ENCODE measurements at regions not wholly inside any gene's neighbourhood (a gene's known extent, or its start where the extent isn't known, plus 50 kb on each side); places are given as distances from the start of the nearest gene placed in this dataset.

DNA sequence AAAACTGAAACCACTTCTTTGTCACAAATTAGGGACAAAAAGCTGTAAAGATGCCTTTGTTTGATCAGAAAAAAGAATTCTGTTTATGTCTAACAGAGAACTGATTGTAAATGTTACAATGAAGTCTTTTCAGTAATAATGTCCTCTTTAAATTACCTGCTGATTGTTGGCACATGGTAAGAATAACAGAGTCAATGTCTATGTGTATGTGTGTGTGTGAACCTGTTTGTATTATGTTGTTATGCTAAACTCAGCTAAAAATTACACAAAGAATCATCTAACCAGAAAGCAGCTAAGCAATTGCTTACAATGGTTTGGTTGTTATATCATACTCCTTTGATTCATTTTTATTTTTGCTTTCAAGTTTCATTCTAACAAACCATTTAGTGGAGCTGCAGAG, 159.1 kb upstream of the PDZRN3 start:
- ChIA-PET CTCF (no interaction called here), POLR2A (no interaction called here), SMC1A (ENCODE audit: uncharacterized antibody, unreplicated experiment) (no interaction called here), RAD21 (ENCODE audit: unreplicated experiment) (no interaction called here)
- no TSS peak for BruUV-seq (replicated peaks)
- Histone ChIP-seq H3K4me2 (ENCODE audit: control insufficient read depth, insufficient read depth) (no peak overlapping the region), H3K36me3 (ENCODE audit: control insufficient read depth in 2 of 2, insufficient read depth in 2 of 2, low read length in 1 of 2) (no peaks in the 10 kb centered on the region), H3K79me2 (ENCODE audit: control insufficient read depth, insufficient read depth, low read length) (no peaks in the 10 kb centered on the region), H3K4me1 (ENCODE audit: control insufficient read depth, insufficient read depth, low read length) (no peaks in the 10 kb centered on the region), H4K20me1 (ENCODE audit: control insufficient read depth, insufficient read depth) (no peaks in the 10 kb centered on the region), H3K9ac (ENCODE audit: control insufficient read depth, insufficient read depth, low read length) (no peak overlapping the region), H3K4me3 (no peak overlapping the region), H2AFZ (ENCODE audit: control insufficient read depth, low read depth, low read length) (no peak overlapping the region), H3K9me3 (replicated peaks; ENCODE audit: control insufficient read depth, insufficient read depth, low read length) (no peaks in the 10 kb centered on the region), H3K27ac (ENCODE audit: control insufficient read depth, insufficient read depth) (no peak overlapping the region), H3K27me3 (replicated peaks in 1 of 2; ENCODE audit: control insufficient read depth in 2 of 2, insufficient read depth in 2 of 2, low read length in 1 of 2) (no peaks in the 10 kb centered on the region)
- TF ChIP-seq CHD2 (IDR thresholded peaks at IDR 0.05; ENCODE audit: borderline replicate concordance, low read depth, low read length) (no peak), BMI1 (IDR thresholded peaks at IDR 0.05; ENCODE audit: borderline replicate concordance) (no peak), TBL1XR1 (IDR thresholded peaks at IDR 0.05; ENCODE audit: low read depth, low read length) (no peak), NFYB (IDR thresholded peaks at IDR 0.05; ENCODE audit: insufficient read depth, low read depth, low read length) (no peak), ZNF622 (IDR thresholded peaks at IDR 0.05) (no peak)
- TF ChIP-seq, protein P1, sequence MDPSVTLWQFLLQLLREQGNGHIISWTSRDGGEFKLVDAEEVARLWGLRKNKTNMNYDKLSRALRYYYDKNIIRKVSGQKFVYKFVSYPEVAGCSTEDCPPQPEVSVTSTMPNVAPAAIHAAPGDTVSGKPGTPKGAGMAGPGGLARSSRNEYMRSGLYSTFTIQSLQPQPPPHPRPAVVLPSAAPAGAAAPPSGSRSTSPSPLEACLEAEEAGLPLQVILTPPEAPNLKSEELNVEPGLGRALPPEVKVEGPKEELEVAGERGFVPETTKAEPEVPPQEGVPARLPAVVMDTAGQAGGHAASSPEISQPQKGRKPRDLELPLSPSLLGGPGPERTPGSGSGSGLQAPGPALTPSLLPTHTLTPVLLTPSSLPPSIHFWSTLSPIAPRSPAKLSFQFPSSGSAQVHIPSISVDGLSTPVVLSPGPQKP (IDR thresholded peaks at IDR 0.05; ENCODE audit: low read depth, low read length), result no peak
- TF ChIP-seq, protein P2, sequence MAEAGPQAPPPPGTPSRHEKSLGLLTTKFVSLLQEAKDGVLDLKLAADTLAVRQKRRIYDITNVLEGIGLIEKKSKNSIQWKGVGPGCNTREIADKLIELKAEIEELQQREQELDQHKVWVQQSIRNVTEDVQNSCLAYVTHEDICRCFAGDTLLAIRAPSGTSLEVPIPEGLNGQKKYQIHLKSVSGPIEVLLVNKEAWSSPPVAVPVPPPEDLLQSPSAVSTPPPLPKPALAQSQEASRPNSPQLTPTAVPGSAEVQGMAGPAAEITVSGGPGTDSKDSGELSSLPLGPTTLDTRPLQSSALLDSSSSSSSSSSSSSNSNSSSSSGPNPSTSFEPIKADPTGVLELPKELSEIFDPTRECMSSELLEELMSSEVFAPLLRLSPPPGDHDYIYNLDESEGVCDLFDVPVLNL (IDR thresholded peaks at IDR 0.05; ENCODE audit: low read depth, low read length), result no peak
- ATAC-seq (no peak), FAIRE-seq (no peak), DNase-seq (ENCODE audit: low read depth, low spot score) (no peak)
- in situ Hi-C loops (cut with MboI), result no loop called here
- intact Hi-C loops (cut with micrococcal nuclease; ENCODE audit: unreplicated experiment), result no loop called here

DNA sequence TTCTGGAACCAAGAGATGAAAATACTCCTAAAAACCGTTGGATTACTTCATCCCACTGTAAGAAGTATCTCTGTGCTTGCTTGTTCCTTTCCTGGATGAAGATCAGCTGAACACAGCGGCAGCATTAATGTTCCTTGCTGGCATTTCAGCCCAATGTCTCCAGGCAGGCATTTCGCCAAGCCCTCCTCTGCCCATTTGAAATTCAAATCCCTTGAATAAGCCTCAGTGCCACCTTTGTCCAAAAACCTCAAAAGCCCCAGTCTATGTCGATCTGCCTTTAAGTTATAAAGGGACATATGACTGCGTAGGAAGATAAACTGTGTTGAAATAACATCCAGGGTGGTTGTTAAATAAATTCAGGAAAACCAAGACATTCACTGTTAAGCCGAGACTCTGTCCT, 156.8 kb upstream of the PDZRN3 start:
- no peak overlapping the region for H3K4me3 ChIP-seq
- ChIA-PET SMC1A (ENCODE audit: uncharacterized antibody, unreplicated experiment) (no interaction called here), CTCF (no interaction called here), RAD21 (ENCODE audit: unreplicated experiment) (no interaction called here), POLR2A (no interaction called here)
- H3K9me3 ChIP-seq (replicated peaks; ENCODE audit: control insufficient read depth, insufficient read depth, low read length), result no peaks in the 10 kb centered on the region
- no peaks in the 10 kb centered on the region for H3K27me3 ChIP-seq (replicated peaks in 1 of 2; ENCODE audit: control insufficient read depth in 2 of 2, insufficient read depth in 2 of 2, low read length in 1 of 2)
- H3K27ac ChIP-seq (ENCODE audit: control insufficient read depth, insufficient read depth), result no peak overlapping the region
- H3K36me3 ChIP-seq (ENCODE audit: control insufficient read depth in 2 of 2, insufficient read depth in 2 of 2, low read length in 1 of 2), result no peaks in the 10 kb centered on the region
- DNase-seq (ENCODE audit: low read depth, low spot score) (no peak), FAIRE-seq (no peak), ATAC-seq (no peak)
- H3K4me1 ChIP-seq (ENCODE audit: control insufficient read depth, insufficient read depth, low read length), result no peaks in the 10 kb centered on the region
- intact Hi-C loops (cut with micrococcal nuclease; ENCODE audit: unreplicated experiment) (no loop called here), in situ Hi-C loops (cut with MboI) (no loop called here)
- WGBS (ENCODE audit: insufficient coverage, insufficient replicate concordance, low lambda C conversion rate, missing lambda C conversion rate), result 11% methylated on average over 6 of the region's 6 CpGs
- BruUV-seq (replicated peaks), result no TSS peak
- no peak overlapping the region for H3K4me2 ChIP-seq (ENCODE audit: control insufficient read depth, insufficient read depth)
- H4K20me1 ChIP-seq (ENCODE audit: control insufficient read depth, insufficient read depth), result no peaks in the 10 kb centered on the region
- H3K79me2 ChIP-seq (ENCODE audit: control insufficient read depth, insufficient read depth, low read length), result no peaks in the 10 kb centered on the region
- no peak overlapping the region for H2AFZ ChIP-seq (ENCODE audit: control insufficient read depth, low read depth, low read length)
- no peak overlapping the region for H3K9ac ChIP-seq (ENCODE audit: control insufficient read depth, insufficient read depth, low read length)
- TF ChIP-seq, protein P3, sequence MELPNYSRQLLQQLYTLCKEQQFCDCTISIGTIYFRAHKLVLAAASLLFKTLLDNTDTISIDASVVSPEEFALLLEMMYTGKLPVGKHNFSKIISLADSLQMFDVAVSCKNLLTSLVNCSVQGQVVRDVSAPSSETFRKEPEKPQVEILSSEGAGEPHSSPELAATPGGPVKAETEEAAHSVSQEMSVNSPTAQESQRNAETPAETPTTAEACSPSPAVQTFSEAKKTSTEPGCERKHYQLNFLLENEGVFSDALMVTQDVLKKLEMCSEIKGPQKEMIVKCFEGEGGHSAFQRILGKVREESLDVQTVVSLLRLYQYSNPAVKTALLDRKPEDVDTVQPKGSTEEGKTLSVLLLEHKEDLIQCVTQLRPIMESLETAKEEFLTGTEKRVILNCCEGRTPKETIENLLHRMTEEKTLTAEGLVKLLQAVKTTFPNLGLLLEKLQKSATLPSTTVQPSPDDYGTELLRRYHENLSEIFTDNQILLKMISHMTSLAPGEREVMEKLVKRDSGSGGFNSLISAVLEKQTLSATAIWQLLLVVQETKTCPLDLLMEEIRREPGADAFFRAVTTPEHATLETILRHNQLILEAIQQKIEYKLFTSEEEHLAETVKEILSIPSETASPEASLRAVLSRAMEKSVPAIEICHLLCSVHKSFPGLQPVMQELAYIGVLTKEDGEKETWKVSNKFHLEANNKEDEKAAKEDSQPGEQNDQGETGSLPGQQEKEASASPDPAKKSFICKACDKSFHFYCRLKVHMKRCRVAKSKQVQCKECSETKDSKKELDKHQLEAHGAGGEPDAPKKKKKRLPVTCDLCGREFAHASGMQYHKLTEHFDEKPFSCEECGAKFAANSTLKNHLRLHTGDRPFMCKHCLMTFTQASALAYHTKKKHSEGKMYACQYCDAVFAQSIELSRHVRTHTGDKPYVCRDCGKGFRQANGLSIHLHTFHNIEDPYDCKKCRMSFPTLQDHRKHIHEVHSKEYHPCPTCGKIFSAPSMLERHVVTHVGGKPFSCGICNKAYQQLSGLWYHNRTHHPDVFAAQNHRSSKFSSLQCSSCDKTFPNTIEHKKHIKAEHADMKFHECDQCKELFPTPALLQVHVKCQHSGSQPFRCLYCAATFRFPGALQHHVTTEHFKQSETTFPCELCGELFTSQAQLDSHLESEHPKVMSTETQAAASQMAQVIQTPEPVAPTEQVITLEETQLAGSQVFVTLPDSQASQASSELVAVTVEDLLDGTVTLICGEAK (IDR thresholded peaks at IDR 0.05; ENCODE audit: borderline replicate concordance), result no peak
- TF ChIP-seq EED (IDR thresholded peaks at IDR 0.05; ENCODE audit: low read depth) (no peak), SMAD1 (IDR thresholded peaks at IDR 0.05; ENCODE audit: low read depth, partially characterized antibody) (no peak), SMARCA5 (IDR thresholded peaks at IDR 0.05) (no peak), GATAD2B (conservative IDR thresholded peaks at IDR 0.05; ENCODE audit: low read depth) (no peak)

Data from GM12878 (cell line).